Activated CD8-positive, alpha-beta T cell treated with anti-CD3 and anti-CD28 coated beads for 36 hours (primary cell): ENCODE measurements at regions not wholly inside any gene's neighbourhood (a gene's known extent, or its start where the extent isn't known, plus 50 kb on each side); places are given as distances from the start of the nearest gene placed in this dataset.

Source experiments
- ATAC-seq: fragments of 200-7000 bp; cut with Tn5 transposase; one replicate; pipeline ENCODE4 v1.10.0; 2021; ENCODE audit warnings: mild to moderate bottlenecking, moderate library complexity
- CTCF ChIA-PET: fragments of 350-600 bp; sonication (Branson Sonifier 250); formaldehyde crosslinking; loops from one replicate; lab custom pipeline; 2021; ENCODE audit warnings: antibody characterized with exemption; lab: Charles Lee
- POLR2A ChIA-PET: fragments of 350-600 bp; sonication (Branson Sonifier 250); formaldehyde crosslinking; loops from one replicate; lab custom pipeline; 2021; ENCODE audit warnings: antibody characterized with exemption; lab: Charles Lee
- DNase-seq: peaks from one replicate; pipeline ENCODE4 v3.0.0-alpha.2; 2020
- H3K27ac Mint-ChIP-seq: one replicate; pipeline ENCODE4 v1.8.0; 2021; ENCODE audit warnings: mild to moderate bottlenecking, mixed read lengths
- H3K27me3 Mint-ChIP-seq: one replicate; pipeline ENCODE4 v1.8.0; 2021; ENCODE audit warnings: mixed read lengths
- H3K36me3 Mint-ChIP-seq: one replicate; pipeline ENCODE4 v1.8.0; 2021; ENCODE audit warnings: low read depth, mixed read lengths
- H3K4me1 Mint-ChIP-seq: one replicate; pipeline ENCODE4 v1.8.0; 2021; ENCODE audit warnings: low read depth, mixed read lengths
- H3K4me3 Mint-ChIP-seq: one replicate; pipeline ENCODE4 v1.8.0; 2021; ENCODE audit warnings: mild to moderate bottlenecking, moderate library complexity, mixed read lengths
- H3K9me3 Mint-ChIP-seq: one replicate; pipeline ENCODE4 v1.8.0; 2021; ENCODE audit warnings: mixed read lengths
- intact Hi-C: fragments of 100-400 bp; cut with micrococcal nuclease; formaldehyde crosslinking; loops from one replicate; pipeline ENCODE4 v1.10.0; 2022
- TF ChIP-seq, protein P1 (sequence below): fragments of 200-600 bp; IDR thresholded peaks from one replicate; pipeline ENCODE4 v1.8.0; 2022; ENCODE audit warnings: antibody characterized with exemption, mild to moderate bottlenecking

DNA sequence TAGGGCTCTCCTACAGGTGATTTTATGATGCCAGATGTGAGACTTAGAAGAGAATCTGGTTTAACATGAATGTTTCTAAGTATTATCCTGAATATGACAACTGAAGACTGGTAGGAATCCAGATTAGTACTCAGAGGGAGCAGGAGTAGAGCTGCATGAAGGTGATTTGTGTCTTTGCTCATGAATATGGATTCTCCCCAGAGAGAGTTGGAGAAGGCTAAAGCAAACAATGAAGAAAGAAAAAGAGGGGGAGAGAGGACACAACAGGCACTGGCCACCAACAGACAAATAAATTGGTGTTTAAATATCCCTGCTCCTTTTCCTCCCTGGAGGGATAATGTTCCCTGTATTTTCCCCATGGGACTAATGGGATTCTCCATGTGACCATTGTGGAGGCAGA, 427.0 kb upstream of the KLF12 start:
- Mint-ChIP-seq H3K9me3 (no peaks in the 10 kb centered on the region), H3K27me3 (peaks cover 1% of the 10 kb centered on the region), H3K27ac (no peak overlapping the region), H3K4me1 (no peaks in the 10 kb centered on the region), H3K4me3 (no peak overlapping the region), H3K36me3 (no peaks in the 10 kb centered on the region)
- TF ChIP-seq, protein P1, sequence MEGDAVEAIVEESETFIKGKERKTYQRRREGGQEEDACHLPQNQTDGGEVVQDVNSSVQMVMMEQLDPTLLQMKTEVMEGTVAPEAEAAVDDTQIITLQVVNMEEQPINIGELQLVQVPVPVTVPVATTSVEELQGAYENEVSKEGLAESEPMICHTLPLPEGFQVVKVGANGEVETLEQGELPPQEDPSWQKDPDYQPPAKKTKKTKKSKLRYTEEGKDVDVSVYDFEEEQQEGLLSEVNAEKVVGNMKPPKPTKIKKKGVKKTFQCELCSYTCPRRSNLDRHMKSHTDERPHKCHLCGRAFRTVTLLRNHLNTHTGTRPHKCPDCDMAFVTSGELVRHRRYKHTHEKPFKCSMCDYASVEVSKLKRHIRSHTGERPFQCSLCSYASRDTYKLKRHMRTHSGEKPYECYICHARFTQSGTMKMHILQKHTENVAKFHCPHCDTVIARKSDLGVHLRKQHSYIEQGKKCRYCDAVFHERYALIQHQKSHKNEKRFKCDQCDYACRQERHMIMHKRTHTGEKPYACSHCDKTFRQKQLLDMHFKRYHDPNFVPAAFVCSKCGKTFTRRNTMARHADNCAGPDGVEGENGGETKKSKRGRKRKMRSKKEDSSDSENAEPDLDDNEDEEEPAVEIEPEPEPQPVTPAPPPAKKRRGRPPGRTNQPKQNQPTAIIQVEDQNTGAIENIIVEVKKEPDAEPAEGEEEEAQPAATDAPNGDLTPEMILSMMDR, result no peak
- POLR2A ChIA-PET, result no interaction called here
- ATAC-seq, result no peak
- DNase-seq, result no peak
- intact Hi-C loops, result no loop called here
- CTCF ChIA-PET, result no interaction called here

DNA sequence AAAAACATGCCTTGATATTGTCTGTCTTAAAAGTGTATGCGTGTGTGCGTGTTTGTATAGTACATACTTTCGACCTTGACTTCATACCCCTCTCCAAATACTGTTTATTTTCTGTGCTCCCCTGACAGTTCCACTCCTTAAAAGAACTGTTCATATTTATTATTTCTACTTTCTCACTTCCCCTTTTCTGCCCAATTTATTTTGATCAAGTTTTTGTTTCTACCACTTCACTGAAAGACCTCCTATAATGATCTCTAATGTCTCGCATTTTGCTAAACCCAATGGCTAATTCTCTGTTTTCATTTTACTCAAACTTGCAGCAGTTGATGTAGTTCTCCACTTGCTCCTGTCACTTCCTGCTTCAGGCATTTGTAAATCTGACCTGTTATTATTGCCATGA, 426.1 kb upstream of the KLF12 start:
- CTCF ChIA-PET, result no interaction called here
- no peaks in the 10 kb centered on the region for H3K9me3 Mint-ChIP-seq
- POLR2A ChIA-PET, result no interaction called here
- H3K36me3 Mint-ChIP-seq, result no peaks in the 10 kb centered on the region
- no peak overlapping the region for H3K4me3 Mint-ChIP-seq
- DNase-seq, result no peak
- H3K27ac Mint-ChIP-seq, result no peak overlapping the region
- intact Hi-C loops, result no loop called here
- TF ChIP-seq, protein P1, result no peak
- no peak for ATAC-seq
- H3K27me3 Mint-ChIP-seq, result peaks cover 1% of the 10 kb centered on the region
- no peaks in the 10 kb centered on the region for H3K4me1 Mint-ChIP-seq

DNA sequence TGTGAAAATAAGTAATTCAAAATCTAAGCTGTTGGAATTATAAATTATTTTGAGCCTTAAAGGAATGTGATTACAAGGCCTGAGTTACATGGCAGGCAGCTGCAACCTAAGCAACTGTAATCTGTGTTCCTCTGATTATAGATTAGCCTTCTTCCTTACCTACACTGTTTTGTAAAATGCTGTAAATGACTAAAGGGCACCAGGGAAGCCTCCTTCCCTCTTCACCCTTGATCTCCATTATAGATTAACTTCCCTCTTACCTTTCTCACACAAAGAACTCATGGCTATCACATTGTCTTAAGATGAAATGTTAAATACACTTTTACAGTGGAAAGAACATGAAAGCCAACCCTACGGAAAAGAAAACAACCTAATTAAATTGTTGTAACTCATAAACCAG, 423.7 kb upstream of the KLF12 start:
- ATAC-seq (no peak), DNase-seq (no peak)
- Mint-ChIP-seq H3K4me3 (no peak overlapping the region), H3K27ac (no peak overlapping the region), H3K36me3 (no peaks in the 10 kb centered on the region), H3K27me3 (peaks cover 1% of the 10 kb centered on the region), H3K9me3 (no peaks in the 10 kb centered on the region), H3K4me1 (no peaks in the 10 kb centered on the region)
- ChIA-PET POLR2A (no interaction called here), CTCF (no interaction called here)
- TF ChIP-seq, protein P1, result no peak
- intact Hi-C loops, result no loop called here

- Mint-ChIP-seq H3K4me3 (no peak overlapping the region), H3K36me3 (no peaks in the 10 kb centered on the region), H3K27me3 (peaks cover 1% of the 10 kb centered on the region), H3K9me3 (no peaks in the 10 kb centered on the region), H3K27ac (no peak overlapping the region), H3K4me1 (no peaks in the 10 kb centered on the region)
- TF ChIP-seq, protein P1, result no peak
- POLR2A ChIA-PET, result no interaction called here
- intact Hi-C loops, result no loop called here
- DNase-seq (no peak), ATAC-seq (no peak)
- CTCF ChIA-PET, result no interaction called here
Measured at GRCh38 chr13:74555651-74556420, 421.6 kb upstream of the KLF12 start.

DNA sequence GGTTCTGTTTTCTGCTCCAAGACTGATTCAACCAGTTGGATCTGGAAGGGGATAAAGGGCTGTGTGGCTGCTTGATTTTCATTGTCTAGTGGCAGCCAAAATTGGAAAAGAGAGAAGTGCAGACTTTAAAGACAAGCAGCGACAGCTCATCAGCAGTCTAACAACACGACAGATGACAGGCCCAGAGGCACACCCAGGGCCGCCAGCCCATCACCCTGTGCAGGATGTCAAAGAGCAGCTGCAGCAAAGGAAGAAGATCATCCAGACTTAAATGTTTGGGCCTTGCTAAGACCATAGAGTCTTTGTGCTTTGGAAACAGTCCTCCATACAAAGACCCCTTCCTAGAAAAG, 421.0 kb upstream of the KLF12 start:
- ChIA-PET CTCF (interaction anchor here (1.3 kb wide), 1 partner anchor 18 kb away, joined by 5 read pairs; no protein-coding TSS in a partner anchor), POLR2A (no interaction called here)
- intact Hi-C loops, result no loop called here
- H3K27ac Mint-ChIP-seq, result no peak overlapping the region
- TF ChIP-seq, protein P1, result no peak
- ATAC-seq (no peak), DNase-seq (no peak)
- no peaks in the 10 kb centered on the region for H3K36me3 Mint-ChIP-seq
- no peak overlapping the region for H3K4me3 Mint-ChIP-seq
- no peaks in the 10 kb centered on the region for H3K9me3 Mint-ChIP-seq
- H3K4me1 Mint-ChIP-seq, result peaks cover 2% of the 10 kb centered on the region
- peaks cover 1% of the 10 kb centered on the region for H3K27me3 Mint-ChIP-seq
